ENCODE measurements at regions not wholly inside any gene's neighbourhood (a gene's known extent, or its start where the extent isn't known, plus 50 kb on each side); places are given as distances from the start of the nearest gene placed in this dataset.

GRCh38 chr1:112231331-112231730 is 164.7 kb upstream of the CTTNBP2NL start:
- FAIRE-seq = no peak

DNA sequence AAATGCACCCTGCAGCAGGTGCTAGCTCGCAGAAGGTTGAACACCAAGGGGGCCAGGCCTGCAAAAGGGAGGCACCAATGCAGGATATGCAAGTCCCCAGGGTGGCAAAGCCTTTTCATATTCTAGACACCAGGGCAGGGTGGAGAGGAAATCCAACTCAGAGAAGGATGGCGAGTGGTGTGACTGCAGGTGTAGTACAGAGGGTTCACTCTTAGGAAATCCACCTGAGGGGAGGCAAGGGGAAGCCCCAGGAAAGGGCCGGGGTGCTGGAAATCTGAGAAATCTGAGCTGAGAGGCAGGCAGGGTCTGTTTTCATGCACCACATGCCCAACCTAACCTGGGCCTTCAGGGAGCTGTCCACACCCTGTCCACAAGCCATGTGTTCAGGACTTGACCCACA is 163.2 kb upstream of the CTTNBP2NL start:
- no peak for FAIRE-seq

DNA sequence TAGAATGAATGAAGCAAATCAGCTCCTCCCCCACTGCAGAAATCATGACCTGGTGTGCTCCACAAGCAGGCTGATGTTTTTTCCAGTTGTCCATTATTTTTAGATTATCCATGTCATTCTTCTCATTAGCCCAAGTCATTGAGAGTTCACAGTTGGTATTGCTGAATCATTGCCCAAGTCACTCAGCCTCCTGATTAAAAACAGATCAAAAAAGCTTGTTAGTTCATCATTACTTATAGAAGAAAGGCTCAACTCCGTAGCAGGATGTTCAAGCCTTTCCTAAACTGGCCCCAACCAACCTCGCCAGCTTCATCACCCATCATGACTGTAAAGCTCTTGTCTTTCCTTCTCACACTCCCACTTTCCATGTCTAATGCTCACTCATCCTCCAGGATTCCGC is 161.3 kb upstream of the CTTNBP2NL start:
- FAIRE-seq = no peak

DNA sequence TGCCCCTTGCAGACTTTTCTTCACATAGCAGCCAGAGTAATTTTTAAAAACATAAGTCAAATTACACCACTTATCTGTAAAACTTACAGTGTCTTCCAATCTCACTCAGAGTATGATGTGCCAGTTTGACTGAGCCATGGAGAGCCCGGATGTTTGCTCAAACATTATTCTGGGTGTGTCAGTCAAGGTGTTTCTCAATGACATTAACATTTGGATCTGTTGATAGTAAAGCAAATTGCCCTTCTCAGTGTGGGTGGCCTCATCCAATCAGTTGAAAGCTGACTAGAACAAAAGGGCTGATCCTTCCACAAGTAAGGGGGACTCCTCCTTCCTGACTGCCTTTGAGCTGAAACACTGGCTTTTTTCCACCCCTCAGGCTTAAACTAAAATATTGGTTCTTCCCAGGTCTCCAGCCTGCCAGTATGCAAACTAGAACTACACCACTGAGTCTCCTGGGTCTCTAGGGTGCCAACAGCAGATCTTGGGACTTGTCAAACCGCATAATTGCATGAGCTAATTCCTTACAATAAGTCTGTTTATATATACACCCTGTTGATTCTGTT is 157.9 kb upstream of the CTTNBP2NL start:
- FAIRE-seq = no peak

- FAIRE-seq = no peak
These were observed 156.2 kb upstream of the CTTNBP2NL start for GRCh38 chr1:112239683-112240330.

DNA sequence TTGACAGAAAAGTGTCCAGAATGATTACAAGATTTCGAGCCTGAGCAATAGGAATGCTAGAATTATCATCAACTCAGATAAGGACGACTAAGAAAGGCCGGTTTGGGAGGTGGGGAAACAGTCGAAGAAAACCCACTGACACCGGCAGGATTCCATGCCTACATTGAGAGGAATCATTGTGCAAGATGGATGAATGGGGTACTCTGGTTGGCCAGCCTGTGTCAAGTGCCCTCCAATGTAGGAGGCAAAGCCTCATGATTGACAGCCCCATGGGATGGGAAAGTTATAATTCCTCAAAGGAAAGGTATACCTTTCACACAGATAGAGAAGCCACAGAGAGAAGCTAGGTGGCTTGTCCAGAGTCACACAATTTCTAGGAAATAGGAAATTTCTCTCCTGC is 153.5 kb upstream of the CTTNBP2NL start:
- FAIRE-seq = no peak

GRCh38 chr1:112244131-112244530 is 151.9 kb upstream of the CTTNBP2NL start:
- FAIRE-seq = no peak

- FAIRE-seq = no peak
These were observed 150.9 kb upstream of the CTTNBP2NL start for GRCh38 chr1:112245114-112245513.

DNA sequence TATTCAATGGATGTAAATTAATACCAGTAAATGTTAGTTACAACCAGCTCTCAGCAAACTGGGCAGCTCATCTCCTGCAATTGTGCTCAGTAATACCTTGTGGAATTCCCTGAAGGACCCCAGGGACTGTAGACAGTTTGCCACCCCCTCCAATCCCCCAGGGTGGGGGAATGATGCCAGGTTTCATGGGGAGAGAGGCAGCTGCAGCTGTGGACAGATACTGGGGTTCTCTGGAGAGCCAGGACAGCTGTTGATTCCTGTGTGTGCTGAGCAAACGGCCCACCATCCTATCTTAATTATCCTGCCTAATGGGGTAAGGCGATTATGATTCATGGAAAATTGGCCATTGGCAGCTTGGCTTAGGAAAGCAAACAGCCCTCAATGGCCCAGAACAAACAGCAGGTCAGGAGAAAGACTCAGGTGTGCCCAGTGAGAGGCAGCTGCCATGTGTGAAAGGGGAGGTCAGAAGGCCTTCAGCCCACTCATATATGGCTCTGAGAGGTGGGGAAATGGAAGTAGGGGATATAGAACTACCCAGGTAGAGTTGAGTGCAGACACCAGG is 148.9 kb upstream of the CTTNBP2NL start:
- FAIRE-seq = no peak

DNA sequence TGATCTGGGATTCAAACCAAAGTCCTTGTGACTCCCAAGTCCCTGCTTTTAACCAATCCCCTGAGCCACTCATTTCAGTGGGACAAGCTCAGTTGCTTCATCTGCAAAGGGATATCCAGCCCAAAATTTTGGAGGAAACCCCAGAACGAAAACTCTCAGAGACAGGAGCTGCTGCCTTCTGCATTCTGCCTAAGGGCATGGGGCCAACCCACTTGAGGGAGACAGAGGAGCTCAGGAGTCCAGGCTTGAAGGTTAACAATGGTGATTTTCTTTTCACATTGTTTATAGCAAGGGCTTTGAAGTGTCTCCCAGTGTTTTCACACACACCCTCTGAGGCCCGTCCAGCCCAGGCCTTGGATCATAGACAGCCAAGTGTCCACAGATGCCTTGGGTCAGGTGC is 148.1 kb upstream of the CTTNBP2NL start:
- no peak for FAIRE-seq

DNA sequence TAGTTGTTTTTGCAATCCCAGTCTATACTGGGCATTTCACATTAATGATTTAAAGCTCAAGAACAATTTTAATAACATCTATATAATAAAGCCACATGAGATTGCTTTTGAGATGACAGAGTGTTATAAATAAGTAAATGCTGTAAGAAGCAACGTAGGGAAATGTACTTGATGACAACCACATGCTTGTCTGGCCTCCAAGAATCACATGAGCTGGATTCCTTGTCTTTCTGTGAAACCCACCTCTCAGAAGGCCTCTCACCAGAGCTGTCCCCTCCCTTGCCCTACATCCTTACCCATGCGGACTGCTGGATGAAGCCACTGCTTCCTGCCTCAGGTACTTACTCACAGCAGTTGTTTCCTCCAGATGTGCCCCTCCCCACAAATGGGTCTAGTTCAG is 145.1 kb upstream of the CTTNBP2NL start:
- FAIRE-seq = no peak

DNA sequence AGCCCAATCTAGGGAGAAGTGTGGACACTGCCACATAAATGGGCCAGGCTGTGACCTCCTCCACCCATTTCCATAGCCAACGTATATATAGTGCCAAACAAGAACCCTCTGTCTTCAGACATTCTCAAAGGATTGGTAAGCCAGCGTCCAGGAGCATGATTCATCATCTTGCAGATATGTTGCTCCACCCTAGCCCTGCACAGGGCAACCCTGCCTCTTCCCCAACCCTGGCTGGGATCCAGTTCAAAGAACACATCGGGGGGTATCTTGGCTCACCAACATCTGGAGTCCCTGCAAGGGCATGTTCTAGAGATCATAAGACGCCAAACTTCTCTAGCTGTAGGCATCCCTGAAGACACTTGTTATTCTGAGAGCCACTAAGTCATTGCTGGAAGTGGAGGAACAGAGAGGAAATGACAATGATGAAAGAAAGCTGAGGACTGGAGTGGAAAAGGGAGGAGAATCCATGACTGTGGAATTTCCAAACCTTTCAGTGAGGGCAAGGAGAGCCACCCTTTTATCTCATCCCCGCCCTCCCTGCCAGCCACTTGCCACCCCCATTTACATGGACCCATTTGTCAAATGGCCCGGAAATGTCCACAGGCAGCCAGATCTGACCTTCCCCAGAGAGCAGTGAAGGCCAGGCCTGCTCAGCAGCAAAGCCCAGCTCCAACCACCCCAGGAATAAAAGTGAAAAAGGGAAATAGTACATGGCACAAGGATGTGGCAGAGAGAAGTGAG is 144.1 kb upstream of the CTTNBP2NL start:
- no peak for FAIRE-seq

GRCh38 chr1:112253366-112253765 is 142.6 kb upstream of the CTTNBP2NL start:
- no peak for FAIRE-seq

DNA sequence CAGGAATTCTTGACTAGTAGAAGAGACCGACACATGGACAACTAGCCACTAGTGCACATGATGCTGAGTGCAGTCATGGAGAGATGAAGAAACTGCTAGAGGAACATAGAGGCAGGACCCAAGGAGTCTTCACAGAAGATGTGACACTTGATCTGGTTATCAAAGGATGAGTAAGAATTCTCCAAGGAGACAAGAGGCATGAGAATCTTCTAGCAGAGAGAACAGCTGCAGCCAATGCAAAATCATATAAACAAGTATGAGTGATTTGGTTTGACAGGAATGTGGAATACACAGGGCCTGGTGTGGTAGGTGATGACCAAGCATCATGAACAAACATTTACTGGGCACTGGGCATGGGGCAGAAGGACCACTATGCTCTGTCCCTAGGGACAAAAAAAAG is 140.9 kb upstream of the CTTNBP2NL start:
- FAIRE-seq = no peak

- no peak for FAIRE-seq
These were observed 139.6 kb upstream of the CTTNBP2NL start for GRCh38 chr1:112256411-112256810.

DNA sequence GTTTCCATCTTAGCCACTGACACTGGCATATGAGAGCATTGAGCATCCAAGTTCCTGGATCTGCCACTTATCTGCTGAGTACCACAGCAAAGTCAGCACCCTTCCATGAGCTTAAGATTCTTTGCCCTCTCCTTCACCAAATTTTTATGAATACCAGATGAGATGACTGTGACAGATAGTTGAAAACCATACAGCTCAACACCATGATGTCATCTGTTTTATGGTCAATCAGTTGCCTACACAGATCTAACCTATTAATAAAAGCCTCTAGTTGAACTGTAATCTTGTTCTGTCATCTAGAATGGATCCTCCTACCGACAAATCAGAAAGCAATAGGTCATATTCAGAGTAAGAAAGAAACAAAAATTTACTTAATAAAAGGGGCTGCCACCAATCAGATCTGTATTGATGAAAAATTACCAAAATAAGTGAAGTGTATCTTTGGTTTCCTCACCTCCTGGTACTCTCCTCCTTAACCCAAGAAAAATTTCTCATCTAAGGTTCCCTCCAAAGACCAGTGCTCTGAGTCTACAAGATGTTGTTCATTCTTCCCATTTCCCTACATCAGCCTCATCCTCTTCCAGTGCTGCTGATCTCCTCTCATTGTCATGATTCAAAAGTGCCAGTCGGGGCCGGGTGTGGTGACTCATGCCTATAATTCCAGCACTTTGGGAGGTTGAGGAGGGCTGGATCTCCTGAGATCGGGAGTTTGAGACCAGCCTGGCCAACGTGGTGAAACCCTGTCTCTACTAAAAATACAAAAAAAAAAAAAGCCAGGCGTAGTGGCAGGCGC is 138.8 kb upstream of the CTTNBP2NL start:
- no peak for FAIRE-seq

DNA sequence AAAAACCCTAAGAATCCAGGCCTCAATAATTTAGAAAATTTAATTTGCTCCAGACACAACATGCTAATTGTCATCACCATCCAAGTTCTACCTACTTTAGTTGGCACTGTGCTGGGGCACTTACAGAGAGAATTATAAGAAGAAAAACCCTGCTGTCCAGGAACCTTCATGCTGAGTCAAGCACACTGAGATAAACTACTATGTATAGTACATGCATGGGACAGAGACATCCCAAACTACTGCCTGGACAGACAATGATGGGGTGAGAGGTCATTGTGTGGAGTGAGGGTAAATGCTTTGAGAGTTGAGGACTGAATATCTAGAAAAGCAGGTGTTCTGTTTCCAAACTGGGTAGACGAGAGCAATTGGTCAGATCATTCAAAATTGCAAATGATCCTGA is 135.3 kb upstream of the CTTNBP2NL start:
- no peak for FAIRE-seq

- no peak for FAIRE-seq
These were observed 133.7 kb upstream of the CTTNBP2NL start for GRCh38 chr1:112262316-112262715.

GRCh38 chr1:112263042-112263441 is 133.0 kb upstream of the CTTNBP2NL start:
- FAIRE-seq = no peak

- no peak for FAIRE-seq
These were observed 132.6 kb upstream of the CTTNBP2NL start for GRCh38 chr1:112263453-112263852.

DNA sequence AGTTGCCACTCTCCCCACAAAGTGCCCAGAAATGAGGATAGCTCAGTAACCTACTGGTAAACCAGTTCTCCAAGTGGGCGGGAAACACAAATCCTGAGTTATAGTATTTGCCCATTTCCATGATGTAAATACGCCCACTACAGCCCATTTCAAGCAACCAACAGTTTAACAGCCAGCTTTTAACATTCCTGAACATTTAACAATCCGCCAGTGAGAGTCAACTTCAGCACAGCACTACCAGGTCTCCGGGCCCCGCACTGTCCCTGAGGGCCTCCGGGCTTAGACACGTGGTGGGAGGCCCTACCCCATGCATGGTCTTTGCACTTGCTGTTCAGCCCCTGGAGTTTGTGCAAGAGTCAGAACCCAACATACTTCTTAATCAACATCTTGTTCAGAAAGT is 132.0 kb upstream of the CTTNBP2NL start:
- no peak for FAIRE-seq

DNA sequence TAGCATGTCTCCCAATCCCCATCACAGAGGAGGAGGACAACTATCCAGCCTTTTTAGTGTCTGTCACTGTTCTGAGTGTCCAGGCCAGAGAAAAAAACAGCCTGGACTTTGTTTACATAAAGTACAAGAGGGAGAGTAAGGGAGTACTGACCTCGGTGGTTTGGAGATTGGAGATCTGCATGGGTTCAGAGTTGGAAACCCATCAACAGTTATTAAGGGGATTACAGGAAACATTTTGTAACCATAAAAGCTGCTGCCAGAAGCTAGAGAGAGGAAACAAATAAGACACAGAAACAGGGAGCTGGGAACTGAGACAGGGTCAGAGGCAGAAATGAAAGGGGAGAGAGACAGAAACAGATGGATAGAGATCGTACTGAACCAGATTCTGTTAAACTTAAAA is 131.5 kb upstream of the CTTNBP2NL start:
- FAIRE-seq = peak; percentile 91

DNA sequence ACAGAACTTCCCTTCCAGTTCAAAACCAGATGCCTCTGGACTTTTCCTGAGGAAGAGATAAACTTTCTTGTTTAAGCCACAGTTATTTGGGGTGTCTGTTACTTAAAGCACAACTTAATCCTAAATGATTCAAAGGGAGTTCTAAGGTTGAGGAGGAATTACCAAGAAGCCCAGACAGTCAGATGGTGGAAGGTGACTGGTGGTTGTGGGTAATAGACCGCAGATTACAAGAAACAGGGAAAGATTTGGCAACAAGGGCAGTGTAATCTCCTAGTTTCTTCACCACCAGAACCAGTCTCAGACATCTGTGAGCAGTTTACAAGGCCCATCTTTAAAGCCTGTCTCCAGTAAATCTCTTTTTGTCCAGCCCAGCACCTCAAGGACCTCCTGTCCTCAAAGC is 130.1 kb upstream of the CTTNBP2NL start:
- no peak for FAIRE-seq

Data from endometrium (tissue), 2 donors.